GM12878 (cell line): ENCODE measurements at regions not wholly inside any gene's neighbourhood (a gene's known extent, or its start where the extent isn't known, plus 50 kb on each side); places are given as distances from the start of the nearest gene placed in this dataset.

ENCODE experiments used
- BMI1 ChIP-seq: fragments of 450-650 bp; IDR thresholded peaks from 2 replicates; pipeline ENCODE4 v1.6.1; 2016; ENCODE audit warnings: mild to moderate bottlenecking, moderate library complexity, borderline replicate concordance
- CHD1 ChIP-seq: IDR thresholded peaks from 2 replicates; pipeline ENCODE4 v1.6.1; 2012; ENCODE audit warnings: low read depth, low read length, improper control_type of control experiment
- CTCF ChIP-seq, 3 experiments: IDR thresholded peaks in 2 of 3; conservative IDR thresholded peaks in 1 of 3; 2 replicates each; pipeline ENCODE4 v1.5.1; 2011; ENCODE audit warnings: low read depth in 3 of 3, low read length in 3 of 3, mild to moderate bottlenecking in 3 of 3, control low read depth in 2 of 3, moderate library complexity in 2 of 3, inconsistent platforms in 1 of 3, mixed read lengths in 1 of 3; ENCODE audit not compliant: control insufficient read depth in 2 of 3, insufficient read depth in 1 of 3; ENCODE audit errors: extremely low read depth in 1 of 3
- EP300 ChIP-seq, 2 experiments: fragments of 150-350 bp in 1 of 2; IDR thresholded peaks; 2 replicates each; pipeline ENCODE4 v1.6.1; 2011 to 2012; ENCODE audit warnings: low read depth in 2 of 2, low read length in 2 of 2, borderline replicate concordance in 1 of 2, improper control_type of control experiment in 1 of 2, inconsistent platforms in 1 of 2; ENCODE audit not compliant: control insufficient read depth in 1 of 2
- NFIC ChIP-seq: IDR thresholded peaks from 2 replicates; pipeline ENCODE4 v1.6.1; 2012; ENCODE audit warnings: low read depth, mild to moderate bottlenecking, inconsistent platforms, low read length, moderate library complexity
- ZNF207 ChIP-seq: fragments of 450-650 bp; IDR thresholded peaks from 2 replicates; pipeline ENCODE4 v1.6.1; 2014; ENCODE audit warnings: antibody characterized with exemption, mild to moderate bottlenecking, borderline replicate concordance

- TF ChIP-seq CTCF (IDR thresholded peaks at IDR 0.05 in 2 of 3, conservative IDR thresholded peaks at IDR 0.05 in 1 of 3; ENCODE audit: control insufficient read depth in 2 of 3, extremely low read depth in 1 of 3, insufficient read depth in 1 of 3, low read depth in 3 of 3, low read length in 3 of 3) (no peak), BMI1 (0 out of 2 replicates have a peak, but pooled peaks have one; percentile 31), EP300 (IDR thresholded peaks at IDR 0.05; ENCODE audit: borderline replicate concordance in 1 of 2, control insufficient read depth in 1 of 2, low read depth in 2 of 2, low read length in 2 of 2) (peak; percentile 5 to 66; a peak in 1 of 4 replicates), NFIC (peak; percentile 68; the same call in 1 of the 2 replicates), ZNF207 (no peak), CHD1 (no peak)
These were observed 555.8 kb downstream of the PLA2G4A start for GRCh38 chr1:187384504-187384903.
